ENCODE measurements at regions not wholly inside any gene's neighbourhood (a gene's known extent, or its start where the extent isn't known, plus 50 kb on each side); places are given as distances from the start of the nearest gene placed in this dataset.

DNA sequence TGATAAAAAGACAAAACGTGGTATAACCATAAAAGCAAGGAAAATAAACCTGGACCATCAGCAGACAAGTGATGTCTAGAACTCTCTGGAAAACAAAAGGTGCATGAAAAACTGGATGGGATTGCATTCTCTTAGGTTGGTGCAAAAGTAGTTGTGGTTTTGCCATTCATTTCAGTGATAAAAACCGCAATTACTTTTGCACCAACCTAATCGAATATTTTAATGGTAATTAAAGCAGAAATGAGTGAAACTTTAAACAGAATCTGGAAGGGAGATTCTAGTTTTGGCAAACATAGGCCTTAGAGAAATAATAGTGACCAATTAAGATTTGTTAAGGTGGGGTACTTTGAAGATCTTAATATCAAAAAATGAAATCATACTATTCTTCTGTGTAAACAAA is 800.8 kb upstream of the GYPC start:
- no peak overlapping the region for H3K4me3 ChIP-seq (ENCODE audit: low read depth, low read length)
- TF ChIP-seq, protein P1, sequence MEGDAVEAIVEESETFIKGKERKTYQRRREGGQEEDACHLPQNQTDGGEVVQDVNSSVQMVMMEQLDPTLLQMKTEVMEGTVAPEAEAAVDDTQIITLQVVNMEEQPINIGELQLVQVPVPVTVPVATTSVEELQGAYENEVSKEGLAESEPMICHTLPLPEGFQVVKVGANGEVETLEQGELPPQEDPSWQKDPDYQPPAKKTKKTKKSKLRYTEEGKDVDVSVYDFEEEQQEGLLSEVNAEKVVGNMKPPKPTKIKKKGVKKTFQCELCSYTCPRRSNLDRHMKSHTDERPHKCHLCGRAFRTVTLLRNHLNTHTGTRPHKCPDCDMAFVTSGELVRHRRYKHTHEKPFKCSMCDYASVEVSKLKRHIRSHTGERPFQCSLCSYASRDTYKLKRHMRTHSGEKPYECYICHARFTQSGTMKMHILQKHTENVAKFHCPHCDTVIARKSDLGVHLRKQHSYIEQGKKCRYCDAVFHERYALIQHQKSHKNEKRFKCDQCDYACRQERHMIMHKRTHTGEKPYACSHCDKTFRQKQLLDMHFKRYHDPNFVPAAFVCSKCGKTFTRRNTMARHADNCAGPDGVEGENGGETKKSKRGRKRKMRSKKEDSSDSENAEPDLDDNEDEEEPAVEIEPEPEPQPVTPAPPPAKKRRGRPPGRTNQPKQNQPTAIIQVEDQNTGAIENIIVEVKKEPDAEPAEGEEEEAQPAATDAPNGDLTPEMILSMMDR (IDR thresholded peaks at IDR 0.05; ENCODE audit: insufficient read depth, low read depth, low read length, missing control alignments): no peak
- DNase-seq (ENCODE audit: low read depth): no peak

DNA sequence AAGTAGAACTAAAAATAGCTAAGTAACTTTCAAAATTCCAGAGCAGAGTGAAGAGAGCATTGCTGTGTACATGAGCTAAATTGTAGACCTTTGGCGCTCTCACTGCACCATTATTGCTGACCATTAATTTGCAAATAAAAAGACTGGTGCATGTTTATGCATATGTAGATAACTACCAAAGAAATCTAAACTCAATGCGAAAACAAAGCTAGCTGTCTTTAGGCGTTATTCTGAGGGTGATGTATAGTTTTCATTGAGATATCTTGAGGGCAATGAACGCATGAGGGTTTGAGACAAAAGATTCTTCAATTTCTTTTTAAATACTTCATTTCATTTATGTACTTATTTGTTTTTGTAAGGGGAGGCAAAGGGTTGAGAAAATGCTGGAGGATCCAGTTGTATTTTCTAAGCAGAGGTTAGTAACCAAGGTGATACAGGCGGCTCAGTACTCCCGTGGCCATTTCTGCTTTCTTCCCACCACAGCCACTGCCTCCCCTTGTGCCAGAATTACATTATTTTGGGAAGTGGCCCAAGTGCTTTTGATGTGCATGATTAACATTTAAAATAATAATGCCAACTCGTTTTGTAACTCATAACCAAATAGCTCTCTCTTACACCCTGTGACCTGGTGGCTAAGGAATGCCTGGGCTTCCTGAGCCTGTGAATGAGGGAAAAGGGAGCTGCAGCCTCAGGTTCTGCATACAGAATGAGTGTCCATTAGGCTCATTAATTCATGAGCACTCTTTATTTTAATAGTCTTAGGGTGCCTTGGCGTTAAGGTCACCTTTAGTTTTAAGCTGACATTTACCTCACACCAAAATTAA is 797.8 kb upstream of the GYPC start:
- no peak for DNase-seq (ENCODE audit: low read depth)
- no peak overlapping the region for H3K4me3 ChIP-seq (ENCODE audit: low read depth, low read length)
- TF ChIP-seq, protein P1 (IDR thresholded peaks at IDR 0.05; ENCODE audit: insufficient read depth, low read depth, low read length, missing control alignments): no peak

GRCh38 chr2:125861461-125861860 is 794.5 kb upstream of the GYPC start:
- DNase-seq (ENCODE audit: low read depth): no peak
- TF ChIP-seq, protein P1 (IDR thresholded peaks at IDR 0.05; ENCODE audit: insufficient read depth, low read depth, low read length, missing control alignments): no peak
- H3K4me3 ChIP-seq (ENCODE audit: low read depth, low read length): no peak overlapping the region

DNA sequence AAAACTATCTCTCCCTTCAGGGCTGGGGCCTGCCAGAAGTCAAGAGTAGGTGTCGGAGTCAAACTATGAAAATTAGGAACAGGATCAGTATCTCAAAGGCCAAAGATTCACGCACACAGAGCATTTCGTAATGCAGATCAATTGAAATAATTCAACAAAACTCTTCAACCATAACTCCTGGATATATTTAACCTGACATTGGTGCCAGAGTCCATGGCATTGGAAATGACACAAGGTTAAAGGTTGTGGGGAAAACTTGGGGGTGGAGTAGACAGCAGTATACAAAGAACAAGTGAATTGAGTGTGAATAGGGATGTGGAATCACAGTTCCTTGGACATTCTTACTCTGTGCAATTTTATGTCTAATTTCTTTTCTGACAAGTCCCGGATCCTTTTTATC is 788.0 kb upstream of the GYPC start:
- TF ChIP-seq, protein P1 (IDR thresholded peaks at IDR 0.05; ENCODE audit: insufficient read depth, low read depth, low read length, missing control alignments): no peak
- H3K4me3 ChIP-seq (ENCODE audit: low read depth, low read length): no peak overlapping the region
- DNase-seq (ENCODE audit: low read depth): no peak

- no peak overlapping the region for H3K4me3 ChIP-seq (ENCODE audit: low read depth, low read length)
- TF ChIP-seq, protein P1 (IDR thresholded peaks at IDR 0.05; ENCODE audit: insufficient read depth, low read depth, low read length, missing control alignments): no peak
- DNase-seq (ENCODE audit: low read depth): no peak
Observed at GRCh38 chr2:125870264-125870663, 785.7 kb upstream of the GYPC start.

DNA sequence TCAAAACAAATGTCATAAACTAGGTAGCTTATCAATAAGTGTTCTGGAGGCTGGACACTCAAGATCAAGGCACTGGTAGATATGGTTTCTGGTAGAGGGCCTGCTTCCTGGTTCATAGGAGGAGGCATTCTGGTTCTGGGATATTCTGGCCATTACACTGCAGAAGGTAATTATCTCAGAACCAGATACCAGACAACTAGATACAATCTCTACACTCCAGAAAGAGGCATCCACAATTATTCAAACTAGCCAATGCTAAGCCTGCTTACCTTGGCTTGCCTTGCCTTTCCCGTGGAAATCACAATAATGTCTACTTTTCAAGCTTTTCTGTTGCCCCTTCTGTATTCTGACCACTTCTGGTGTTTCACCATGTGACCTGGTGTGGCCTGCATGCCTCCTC is 785.2 kb upstream of the GYPC start:
- TF ChIP-seq, protein P1 (IDR thresholded peaks at IDR 0.05; ENCODE audit: insufficient read depth, low read depth, low read length, missing control alignments): no peak
- H3K4me3 ChIP-seq (ENCODE audit: low read depth, low read length): no peak overlapping the region
- no peak for DNase-seq (ENCODE audit: low read depth)

DNA sequence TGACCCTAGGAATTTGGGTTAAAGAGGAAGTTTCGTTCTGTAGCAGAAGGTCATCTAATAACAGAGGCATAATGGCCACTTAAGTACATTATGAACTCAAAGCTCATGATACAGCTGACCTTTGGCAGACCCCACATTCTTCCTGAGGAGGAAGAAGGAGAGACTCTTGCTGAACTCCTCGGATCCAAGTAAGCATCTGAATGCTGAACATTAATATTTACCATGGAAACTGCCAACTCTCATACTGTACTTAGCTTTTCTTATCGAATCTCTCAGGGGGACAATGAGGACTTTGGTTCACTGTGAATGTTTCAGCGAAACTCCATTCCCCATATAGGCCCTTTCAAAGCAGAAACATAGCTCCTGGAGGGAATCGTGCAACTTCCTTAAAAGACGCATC is 781.4 kb upstream of the GYPC start:
- TF ChIP-seq, protein P1 (IDR thresholded peaks at IDR 0.05; ENCODE audit: insufficient read depth, low read depth, low read length, missing control alignments): no peak
- no peak for DNase-seq (ENCODE audit: low read depth)
- H3K4me3 ChIP-seq (ENCODE audit: low read depth, low read length): no peak overlapping the region

Measured in GM12865 (cell line).